ENCODE measurements at regions not wholly inside any gene's neighbourhood (a gene's known extent, or its start where the extent isn't known, plus 50 kb on each side); places are given as distances from the start of the nearest gene placed in this dataset.
"Not testable (repeated sequence)": the region's sequence is repeated elsewhere in the genome, so short reads cannot be mapped to it uniquely, and the experiment has no call there.

DNA sequence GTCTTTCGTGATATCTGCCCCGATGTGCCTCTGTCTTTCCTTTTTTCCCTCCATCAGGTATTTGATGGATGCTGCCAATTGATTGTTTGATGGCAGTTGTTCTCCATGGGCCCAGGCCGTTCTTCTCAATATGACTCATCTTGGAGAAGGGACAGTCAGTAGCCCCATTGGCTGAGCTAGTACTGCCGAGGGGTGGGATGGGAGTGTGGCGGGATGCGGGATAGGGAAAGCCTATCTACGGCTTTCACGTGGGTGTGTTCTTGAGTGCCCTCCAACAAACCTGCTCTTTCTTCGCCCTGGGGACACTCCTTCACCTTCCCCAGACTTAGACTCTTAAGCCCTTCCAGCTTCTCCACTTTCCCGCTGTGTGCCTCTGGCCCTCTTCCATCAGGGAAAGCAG lies 159.4 kb downstream of the GOLGA8K start:
- H3K4me3 Mint-ChIP-seq; H3K27me3 Mint-ChIP-seq; H3K4me1 Mint-ChIP-seq; ATAC-seq (ENCODE audit: low read depth in 2 of 2); DNase-seq; H3K27ac Mint-ChIP-seq; H3K36me3 Mint-ChIP-seq; H3K9me3 Mint-ChIP-seq: not testable (repeated sequence)

DNA sequence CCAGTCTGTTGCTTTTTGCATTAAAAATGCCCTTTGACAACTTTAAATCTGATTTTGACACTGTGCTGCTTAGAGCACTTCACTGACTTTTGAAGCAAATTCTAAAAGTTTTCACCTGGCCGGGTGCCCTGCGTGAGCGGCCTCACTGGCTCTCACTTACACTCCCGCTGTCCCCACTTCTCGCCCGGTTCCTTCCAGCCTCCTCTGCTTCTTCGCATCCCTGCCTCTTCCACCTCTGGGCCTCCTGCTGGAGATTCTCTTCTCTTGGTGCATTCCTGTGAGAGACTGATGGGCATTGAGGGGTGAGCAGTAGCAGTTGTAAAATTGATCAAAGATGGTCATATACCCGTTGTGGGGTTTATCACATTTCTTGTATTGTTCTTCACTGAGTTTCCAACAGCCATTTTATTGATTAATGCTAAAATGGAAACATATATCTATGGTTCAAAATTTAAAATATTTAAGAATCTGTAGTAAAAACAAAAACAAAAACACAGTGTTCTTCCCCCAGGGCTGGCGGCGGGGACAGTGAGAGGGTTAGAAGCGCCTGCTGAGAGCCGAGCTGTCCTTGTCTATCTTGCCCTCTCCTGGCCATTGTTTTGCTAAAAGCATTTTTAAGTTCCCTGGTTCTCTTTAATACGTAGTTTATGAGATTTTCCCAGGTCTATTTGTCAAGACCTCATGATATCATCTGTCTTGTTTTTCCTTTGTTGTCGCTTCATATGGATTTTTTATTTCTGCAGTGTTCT lies 160.1 kb downstream of the GOLGA8K start:
- H3K4me1 Mint-ChIP-seq; ATAC-seq (ENCODE audit: low read depth in 2 of 2); H3K4me3 Mint-ChIP-seq; H3K27me3 Mint-ChIP-seq; H3K36me3 Mint-ChIP-seq; DNase-seq; H3K27ac Mint-ChIP-seq; H3K9me3 Mint-ChIP-seq: not testable (repeated sequence)

DNA sequence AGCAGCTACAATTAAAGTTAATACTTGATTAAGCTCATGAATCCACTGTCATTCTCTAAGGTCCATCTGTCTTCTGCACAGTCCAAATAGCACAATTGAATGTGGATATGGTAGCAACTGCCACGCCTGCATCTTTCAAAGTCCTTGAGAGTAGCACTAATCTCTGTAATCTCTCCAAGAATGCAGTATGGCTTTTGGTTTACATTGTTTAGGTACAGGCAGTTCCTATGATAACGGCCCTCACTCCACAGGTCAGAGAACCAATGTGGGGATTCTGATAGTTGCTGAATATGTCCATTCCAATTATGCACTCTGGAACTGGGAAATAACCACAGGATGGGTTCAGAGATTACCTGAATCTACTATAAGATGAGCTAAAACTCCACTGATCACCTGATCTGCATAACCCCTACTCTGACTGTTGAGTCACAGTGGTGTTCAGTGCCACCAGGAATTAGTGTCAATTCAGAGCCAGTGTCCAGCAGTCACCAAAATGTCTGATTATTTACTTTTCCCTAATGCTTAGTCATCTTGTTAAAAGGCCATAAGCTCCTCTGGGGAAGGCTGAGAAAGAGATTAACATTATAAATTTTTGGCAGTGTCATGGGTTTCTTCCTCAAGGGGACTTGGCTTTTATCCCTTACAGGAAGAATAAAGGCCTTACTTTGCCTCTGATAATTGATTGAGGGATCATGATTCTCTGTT lies 175.5 kb downstream of the GOLGA8K start:
- not testable (repeated sequence) for H3K4me1 Mint-ChIP-seq

DNA sequence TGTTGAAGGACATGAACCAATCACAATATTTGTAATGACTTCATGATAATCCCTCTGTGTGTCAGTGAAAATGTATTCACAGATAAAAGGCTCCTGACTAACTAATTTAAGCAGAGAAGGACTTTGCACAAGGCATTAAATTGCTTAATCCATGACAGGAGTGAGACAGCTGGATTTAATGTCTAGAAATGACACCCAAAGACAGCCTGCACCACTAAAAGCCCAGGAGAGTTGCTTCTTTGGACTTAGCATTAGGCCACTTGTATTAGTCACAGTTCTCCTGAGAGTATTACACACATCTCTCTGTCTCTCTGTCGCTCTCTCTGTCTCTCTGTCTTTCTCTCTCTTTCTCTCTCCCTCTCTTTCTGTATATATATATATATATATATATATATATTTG lies 180.4 kb downstream of the GOLGA8K start:
- Mint-ChIP-seq H3K36me3 (peaks cover 3 to 14% of the 10 kb centered on the region in 2 donors), H3K27ac (no peak overlapping the region), H3K9me3 (peaks cover 2 to 45% (median 16%) of the 10 kb centered on the region in 7 donors), H3K4me3 (no peak overlapping the region), H3K4me1 (no peaks in the 10 kb centered on the region), H3K27me3 (peaks cover 0 to 5% (median 0%) of the 10 kb centered on the region in 3 donors)
- no peak for DNase-seq
- no peak for ATAC-seq (ENCODE audit: low read depth in 2 of 2)

More for the DNA sequence above, 175.5 kb downstream of the GOLGA8K start:
- not testable (repeated sequence) for ATAC-seq (ENCODE audit: low read depth in 2 of 2); DNase-seq; H3K27ac Mint-ChIP-seq; H3K4me3 Mint-ChIP-seq; H3K36me3 Mint-ChIP-seq; H3K27me3 Mint-ChIP-seq; H3K9me3 Mint-ChIP-seq
